H9 (cell line): ENCODE measurements at regions not wholly inside any gene's neighbourhood (a gene's known extent, or its start where the extent isn't known, plus 50 kb on each side); places are given as distances from the start of the nearest gene placed in this dataset.
A peak's percentile ranks its signal among the peaks of the same experiment; 100 is the strongest.

Experiments used
- DNase-seq: peaks from one replicate; pipeline ENCODE4 v3.0.0-alpha.2; 2017
- H2AFZ ChIP-seq: one replicate; pipeline ENCODE4 v1.6.1; 2013; ENCODE audit warnings: mild to moderate bottlenecking, low read length, control low read depth, moderate library complexity
- H2AK5ac ChIP-seq: 2 replicates; pipeline ENCODE4 v1.6.1; 2013; ENCODE audit warnings: low read length, control low read depth, mixed read lengths; ENCODE audit not compliant: insufficient read length
- H2BK120ac ChIP-seq: one replicate; pipeline ENCODE4 v1.6.1; 2013; ENCODE audit warnings: low read depth, mild to moderate bottlenecking, low read length, control low read depth, inconsistent platforms; ENCODE audit not compliant: poor library complexity, severe bottlenecking
- H2BK12ac ChIP-seq: 2 replicates; pipeline ENCODE4 v1.6.1; 2013; ENCODE audit warnings: low read length, control low read depth, mixed read lengths, low read depth; ENCODE audit not compliant: insufficient read length
- H2BK15ac ChIP-seq: 2 replicates; pipeline ENCODE4 v1.6.1; 2013; ENCODE audit warnings: low read depth, low read length, control low read depth
- H2BK20ac ChIP-seq: one replicate; pipeline ENCODE4 v1.6.1; 2013; ENCODE audit warnings: low read depth, mild to moderate bottlenecking, low read length, control low read depth, inconsistent platforms; ENCODE audit not compliant: poor library complexity, severe bottlenecking
- H2BK5ac ChIP-seq: 2 replicates; pipeline ENCODE4 v1.6.1; 2013; ENCODE audit warnings: low read length, control low read depth, mixed read lengths; ENCODE audit not compliant: insufficient read length
- H3K14ac ChIP-seq: 2 replicates; pipeline ENCODE4 v1.6.1; 2013; ENCODE audit warnings: low read length, control low read depth; ENCODE audit not compliant: insufficient read depth
- H3K18ac ChIP-seq: 2 replicates; pipeline ENCODE4 v1.6.1; 2013; ENCODE audit warnings: low read depth, mild to moderate bottlenecking, mixed read lengths, low read length, control low read depth; ENCODE audit not compliant: insufficient read length
- H3K23ac ChIP-seq: 2 replicates; pipeline ENCODE4 v1.6.1; 2013; ENCODE audit warnings: low read length, control low read depth, mixed read lengths, low read depth; ENCODE audit not compliant: insufficient read length
- H3K23me2 ChIP-seq: 2 replicates; pipeline ENCODE4 v1.6.1; 2013; ENCODE audit warnings: low read depth, mild to moderate bottlenecking, mixed read lengths, low read length, control low read depth; ENCODE audit not compliant: insufficient read length, poor library complexity, severe bottlenecking
- H3K27ac ChIP-seq: 2 replicates; pipeline ENCODE4 v1.5.1; 2013; ENCODE audit warnings: low read length, control low read depth, mixed read lengths, low read depth; ENCODE audit not compliant: insufficient read length
- H3K27me3 ChIP-seq: 2 replicates; pipeline ENCODE4 v1.6.1; 2013; ENCODE audit warnings: low read length, control low read depth, inconsistent platforms; ENCODE audit not compliant: insufficient read depth
- H3K4ac ChIP-seq: 2 replicates; pipeline ENCODE4 v1.6.1; 2013; ENCODE audit warnings: low read depth, mild to moderate bottlenecking, control low read depth, inconsistent platforms, low read length, moderate library complexity
- H3K4me1 ChIP-seq: 2 replicates; pipeline ENCODE4 v1.6.1; 2013; ENCODE audit warnings: low read length, control low read depth, inconsistent platforms; ENCODE audit not compliant: insufficient read depth
- H3K4me2 ChIP-seq: 2 replicates; pipeline ENCODE4 v1.6.1; 2013; ENCODE audit warnings: low read length, control low read depth, mixed read lengths; ENCODE audit not compliant: insufficient read length, insufficient read depth
- H3K56ac ChIP-seq: 2 replicates; pipeline ENCODE4 v1.6.1; 2013; ENCODE audit warnings: low read depth, mild to moderate bottlenecking, mixed read lengths, low read length, control low read depth; ENCODE audit not compliant: insufficient read length
- H3K79me1 ChIP-seq: 2 replicates; pipeline ENCODE4 v1.6.1; 2013; ENCODE audit warnings: low read depth, mild to moderate bottlenecking, moderate library complexity, low read length, control low read depth, inconsistent platforms; ENCODE audit not compliant: insufficient read depth, poor library complexity, severe bottlenecking
- H3K79me2 ChIP-seq: 2 replicates; pipeline ENCODE4 v1.6.1; 2013; ENCODE audit warnings: low read length, control low read depth, inconsistent platforms; ENCODE audit not compliant: insufficient read depth
- H3K9ac ChIP-seq: 2 replicates; pipeline ENCODE4 v1.6.1; 2013; ENCODE audit warnings: low read length, control low read depth, mixed read lengths; ENCODE audit not compliant: insufficient read length; ENCODE audit errors: extremely low read depth
- H3K9me3 ChIP-seq: one replicate; pipeline ENCODE4 v1.6.1; 2013; ENCODE audit warnings: low read depth, low read length, inconsistent platforms; ENCODE audit not compliant: control insufficient read depth
- H3T11ph ChIP-seq: one replicate; pipeline ENCODE4 v1.6.1; 2013; ENCODE audit warnings: mild to moderate bottlenecking, low read length, control low read depth, inconsistent platforms
- H4K20me1 ChIP-seq: one replicate; pipeline ENCODE4 v1.6.1; 2013; ENCODE audit not compliant: control insufficient read depth, insufficient read length, insufficient read depth
- H4K5ac ChIP-seq: 2 replicates; pipeline ENCODE4 v1.6.1; 2013; ENCODE audit warnings: low read depth, mild to moderate bottlenecking, mixed read lengths, low read length, control low read depth; ENCODE audit not compliant: insufficient read length
- H4K8ac ChIP-seq: replicated peaks from 2 replicates; pipeline ENCODE4 v1.6.1; 2013; ENCODE audit warnings: low read length, control low read depth, mixed read lengths, low read depth; ENCODE audit not compliant: insufficient read length
- H4K91ac ChIP-seq: 2 replicates; pipeline ENCODE4 v1.6.1; 2013; ENCODE audit warnings: low read depth, mild to moderate bottlenecking, moderate library complexity, mixed read lengths, low read length, control low read depth; ENCODE audit not compliant: insufficient read length
- H3K27ac Mint-ChIP-seq, 3 experiments: 2 replicates in 2 of 3; 3 replicates in 1 of 3; pipeline ENCODE4 v1.8.0; 2020 to 2021; ENCODE audit warnings: mixed read lengths in 3 of 3, mild to moderate bottlenecking in 1 of 3, moderate library complexity in 1 of 3
- H3K27me3 Mint-ChIP-seq: 2 replicates; pipeline ENCODE4 v1.8.0; 2021; ENCODE audit warnings: low read depth, mild to moderate bottlenecking, moderate library complexity, mixed read lengths
- H3K36me3 Mint-ChIP-seq, 3 experiments: 2 replicates in 2 of 3; 3 replicates in 1 of 3; pipeline ENCODE4 v1.8.0; 2020 to 2021; ENCODE audit warnings: low read depth in 3 of 3, mixed read lengths in 3 of 3; ENCODE audit not compliant: insufficient read depth in 1 of 3
- H3K4me1 Mint-ChIP-seq, 2 experiments: 2 replicates each; pipeline ENCODE4 v1.8.0; 2020; ENCODE audit warnings: mixed read lengths in 2 of 2
- H3K4me3 Mint-ChIP-seq, 2 experiments: 2 replicates in 1 of 2; 3 replicates in 1 of 2; pipeline ENCODE4 v1.8.0; 2020 to 2021; ENCODE audit warnings: mild to moderate bottlenecking in 2 of 2, mixed read lengths in 2 of 2, moderate library complexity in 1 of 2
- H3K9me3 Mint-ChIP-seq, 2 experiments: 2 replicates in 1 of 2; 3 replicates in 1 of 2; pipeline ENCODE4 v1.8.0; 2020; ENCODE audit warnings: mild to moderate bottlenecking in 2 of 2, mixed read lengths in 2 of 2, moderate library complexity in 1 of 2
- CTCF ChIP-seq: fragments of 200-600 bp; sonication (generic); conservative IDR thresholded peaks from 3 replicates; pipeline ENCODE4 v1.8.0; 2021; ENCODE audit warnings: antibody characterized with exemption, mild to moderate bottlenecking
- WGBS: extraction: QIAGEN DNeasy Blood & Tissue Kit; methylation state at CpG from one replicate; pipeline ENCODE4 v1.1.7; 2013; ENCODE audit warnings: missing lambda C conversion rate, low lambda C conversion rate, mixed read lengths; ENCODE audit not compliant: insufficient read length; ENCODE audit errors: extremely low coverage; 5-methylcytosine and 5-hydroxymethylcytosine counted together

DNA sequence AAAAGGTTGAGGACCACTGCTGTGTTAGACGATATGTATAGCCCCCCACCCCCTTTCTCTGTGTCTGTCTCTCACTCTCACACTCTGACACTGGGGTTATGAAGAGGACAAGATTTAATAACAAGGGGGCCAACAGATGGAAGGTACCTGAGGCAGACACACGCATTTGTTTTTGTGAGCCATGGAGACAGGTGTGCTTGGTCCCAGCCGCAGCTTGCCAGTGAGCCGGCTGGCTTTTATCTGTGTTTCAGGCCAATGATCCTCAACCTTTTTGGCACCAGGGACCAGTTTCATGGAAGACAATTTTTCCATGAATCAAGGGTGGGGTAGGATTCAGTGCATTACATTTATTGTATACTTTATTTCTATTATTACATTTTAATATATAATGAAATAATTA, 394.9 kb upstream of the RGMA start:
- Histone ChIP-seq H3K27me3 (no peaks in the 10 kb centered on the region), H3K4ac (no peak overlapping the region), H3K23me2 (no peaks in the 10 kb centered on the region), H3T11ph (no peak overlapping the region), H3K9me3 (no peaks in the 10 kb centered on the region), H2AFZ (no peak overlapping the region), H3K79me1 (no peaks in the 10 kb centered on the region), H4K5ac (no peak overlapping the region), H2BK20ac (no peak overlapping the region), H3K4me1 (peaks cover 8% of the 10 kb centered on the region; the same call in 1 of the 2 replicates), H4K8ac (no peak overlapping the region), H4K20me1 (no peaks in the 10 kb centered on the region), H3K18ac (no peak overlapping the region), H3K27ac (no peak overlapping the region), H2BK15ac (no peak overlapping the region), H2BK5ac (no peak overlapping the region), H3K14ac (no peak overlapping the region), H4K91ac (no peak overlapping the region), H2AK5ac (no peak overlapping the region), H2BK12ac (peak overlapping the region; percentile 17), H3K4me2 (no peak overlapping the region), H2BK120ac (no peak overlapping the region), H3K23ac (no peak overlapping the region), H3K79me2 (no peaks in the 10 kb centered on the region), H3K9ac (no peak overlapping the region), H3K56ac (no peak overlapping the region)
- H3K36me3 Mint-ChIP-seq, result no peaks in the 10 kb centered on the region; a peak in 1 of 7 replicates
- no peak for DNase-seq
- no peaks in the 10 kb centered on the region for H3K9me3 Mint-ChIP-seq
- peaks cover 12 to 30% of the 10 kb centered on the region in 2 experiments for H3K4me1 Mint-ChIP-seq
- no peak overlapping the region for H3K4me3 Mint-ChIP-seq
- TF ChIP-seq CTCF, result no peak
- H3K27me3 Mint-ChIP-seq, result peaks cover 34% of the 10 kb centered on the region
- WGBS, result no CpG with 5 or more reads among the region's 4 CpGs
- no peak overlapping the region for H3K27ac Mint-ChIP-seq
